ENCODE measurements at regions not wholly inside any gene's neighbourhood (a gene's known extent, or its start where the extent isn't known, plus 50 kb on each side); places are given as distances from the start of the nearest gene placed in this dataset.

DNA sequence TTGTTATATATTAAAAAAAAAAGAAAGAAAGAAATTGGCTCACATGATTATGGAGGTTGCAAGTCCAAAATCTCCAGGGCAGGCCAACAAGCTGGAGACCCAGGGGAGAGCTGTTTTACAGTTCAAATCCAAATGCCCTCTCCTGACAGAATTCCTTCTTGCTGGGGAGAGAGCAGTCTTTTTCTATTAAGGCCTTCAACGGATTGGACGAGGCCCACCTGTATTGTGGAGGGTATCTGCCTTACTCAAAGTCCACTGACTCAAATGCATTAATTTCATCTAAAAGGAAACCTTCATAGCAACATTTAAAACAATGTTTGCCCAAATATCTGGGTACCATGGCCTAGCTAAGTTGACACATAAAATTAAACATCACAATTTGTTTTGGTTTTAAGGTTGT lies 56.9 kb upstream of the TRIM67 start:
- no peak overlapping the region for H2AFZ ChIP-seq (ENCODE audit: low read length)
- no peak overlapping the region for H3K4me2 ChIP-seq (ENCODE audit: insufficient read depth, low read length)
- no peaks in the 10 kb centered on the region for H3K79me2 ChIP-seq (ENCODE audit: insufficient read depth, low read length)
- H3K36me3 ChIP-seq (ENCODE audit: insufficient read depth, low read length) = no peaks in the 10 kb centered on the region
- no peak for DNase-seq (ENCODE audit: insufficient read length, low spot score, missing footprints)
- no peak for TF ChIP-seq CTCF (IDR thresholded peaks at IDR 0.05; ENCODE audit: extremely low read depth, low read depth, low read length)
- no peak overlapping the region for H3K27ac ChIP-seq (ENCODE audit: low read depth, low read length)
- no peaks in the 10 kb centered on the region for H3K9me3 ChIP-seq (ENCODE audit: low read depth, low read length)
- H3K4me1 ChIP-seq (ENCODE audit: insufficient read depth, low read length) = peaks cover 10% of the 10 kb centered on the region
- H4K20me1 ChIP-seq (ENCODE audit: insufficient read depth, low read length) = no peaks in the 10 kb centered on the region
- H3K4me3 ChIP-seq (ENCODE audit: insufficient read depth, low read length) = no peak overlapping the region
- H3K27me3 ChIP-seq (ENCODE audit: insufficient read depth, low read length) = no peaks in the 10 kb centered on the region

- peaks cover 10% of the 10 kb centered on the region for H3K4me1 ChIP-seq (ENCODE audit: insufficient read depth, low read length)
- H3K36me3 ChIP-seq (ENCODE audit: insufficient read depth, low read length) = no peaks in the 10 kb centered on the region
- H3K27ac ChIP-seq (ENCODE audit: low read depth, low read length) = no peak overlapping the region
- H3K27me3 ChIP-seq (ENCODE audit: insufficient read depth, low read length) = no peaks in the 10 kb centered on the region
- no peak overlapping the region for H3K4me3 ChIP-seq (ENCODE audit: insufficient read depth, low read length)
- no peaks in the 10 kb centered on the region for H3K9me3 ChIP-seq (ENCODE audit: low read depth, low read length)
- DNase-seq (ENCODE audit: insufficient read length, low spot score, missing footprints) = no peak
- no peaks in the 10 kb centered on the region for H3K79me2 ChIP-seq (ENCODE audit: insufficient read depth, low read length)
- H2AFZ ChIP-seq (ENCODE audit: low read length) = no peak overlapping the region
- TF ChIP-seq CTCF (IDR thresholded peaks at IDR 0.05; ENCODE audit: extremely low read depth, low read depth, low read length) = no peak
- no peak overlapping the region for H3K4me2 ChIP-seq (ENCODE audit: insufficient read depth, low read length)
- H4K20me1 ChIP-seq (ENCODE audit: insufficient read depth, low read length) = no peaks in the 10 kb centered on the region
Observed at GRCh38 chr1:231103961-231104360, 57.9 kb upstream of the TRIM67 start.

GRCh38 chr1:231099996-231100767 lies 60.1 kb upstream of the FAM89A start:
- Histone ChIP-seq H2AFZ (ENCODE audit: low read length) (no peak overlapping the region), H3K36me3 (ENCODE audit: insufficient read depth, low read length) (no peaks in the 10 kb centered on the region), H3K27me3 (ENCODE audit: insufficient read depth, low read length) (peaks cover 3% of the 10 kb centered on the region), H3K27ac (ENCODE audit: low read depth, low read length) (no peak overlapping the region), H4K20me1 (ENCODE audit: insufficient read depth, low read length) (no peaks in the 10 kb centered on the region), H3K4me2 (ENCODE audit: insufficient read depth, low read length) (no peak overlapping the region), H3K79me2 (ENCODE audit: insufficient read depth, low read length) (no peaks in the 10 kb centered on the region), H3K4me3 (ENCODE audit: insufficient read depth, low read length) (no peak overlapping the region), H3K4me1 (ENCODE audit: insufficient read depth, low read length) (no peaks in the 10 kb centered on the region), H3K9me3 (ENCODE audit: low read depth, low read length) (no peaks in the 10 kb centered on the region)
- DNase-seq (ENCODE audit: insufficient read length, low spot score, missing footprints) = no peak
- TF ChIP-seq CTCF (IDR thresholded peaks at IDR 0.05; ENCODE audit: extremely low read depth, low read depth, low read length) = no peak

DNA sequence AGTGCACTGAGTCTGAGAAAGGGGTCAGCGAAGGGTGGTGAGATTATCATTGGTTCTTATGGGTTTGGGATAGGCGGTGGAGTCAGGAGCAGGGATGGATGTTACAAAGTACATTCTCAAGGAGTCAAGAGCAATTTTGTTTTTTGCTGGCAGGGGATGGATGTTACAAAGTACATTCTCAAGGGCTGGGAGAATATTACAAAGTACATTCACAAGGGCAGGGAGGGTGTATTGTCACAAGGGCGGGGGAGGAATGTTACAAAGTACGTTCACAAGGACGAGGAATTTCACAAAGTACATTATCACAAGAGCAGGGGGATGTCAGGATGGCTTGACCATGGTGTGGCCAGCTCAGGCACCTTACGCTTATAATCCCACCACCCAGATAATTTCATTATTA lies 59.3 kb upstream of the FAM89A start:
- H2AFZ ChIP-seq (ENCODE audit: low read length) = no peak overlapping the region
- no peak for TF ChIP-seq CTCF (IDR thresholded peaks at IDR 0.05; ENCODE audit: extremely low read depth, low read depth, low read length)
- H3K9me3 ChIP-seq (ENCODE audit: low read depth, low read length) = no peaks in the 10 kb centered on the region
- DNase-seq (ENCODE audit: insufficient read length, low spot score, missing footprints) = no peak
- H3K4me1 ChIP-seq (ENCODE audit: insufficient read depth, low read length) = no peaks in the 10 kb centered on the region
- H3K27me3 ChIP-seq (ENCODE audit: insufficient read depth, low read length) = peaks cover 3% of the 10 kb centered on the region
- no peak overlapping the region for H3K4me2 ChIP-seq (ENCODE audit: insufficient read depth, low read length)
- H3K79me2 ChIP-seq (ENCODE audit: insufficient read depth, low read length) = no peaks in the 10 kb centered on the region
- no peak overlapping the region for H3K4me3 ChIP-seq (ENCODE audit: insufficient read depth, low read length)
- no peaks in the 10 kb centered on the region for H4K20me1 ChIP-seq (ENCODE audit: insufficient read depth, low read length)
- H3K27ac ChIP-seq (ENCODE audit: low read depth, low read length) = no peak overlapping the region
- H3K36me3 ChIP-seq (ENCODE audit: insufficient read depth, low read length) = no peaks in the 10 kb centered on the region
